Stimulated activated naive CD8-positive, alpha-beta T cell treated with anti-CD3 and anti-CD28 coated beads, Interleukin-15, Interleukin-2, amounts not matched to agents 100 U/mL and 50 U/mL, for 24 hours (primary cell): ENCODE measurements at regions not wholly inside any gene's neighbourhood (a gene's known extent, or its start where the extent isn't known, plus 50 kb on each side); places are given as distances from the start of the nearest gene placed in this dataset.

Experiments used
- ATAC-seq: fragments of 150-1000 bp; cut with Tn5 transposase; one replicate; pipeline ENCODE4 v1.10.0; 2021
- DNase-seq: peaks from one replicate; pipeline ENCODE4 v3.0.0; 2021

- ATAC-seq (no peak), DNase-seq (no peak)
These were observed 118.9 kb upstream of the SSTR4 start for GRCh38 chr20:22916021-22916842.

GRCh38 chr20:22918286-22918983 is 116.7 kb upstream of the SSTR4 start:
- no peak for DNase-seq
- no peak for ATAC-seq

DNA sequence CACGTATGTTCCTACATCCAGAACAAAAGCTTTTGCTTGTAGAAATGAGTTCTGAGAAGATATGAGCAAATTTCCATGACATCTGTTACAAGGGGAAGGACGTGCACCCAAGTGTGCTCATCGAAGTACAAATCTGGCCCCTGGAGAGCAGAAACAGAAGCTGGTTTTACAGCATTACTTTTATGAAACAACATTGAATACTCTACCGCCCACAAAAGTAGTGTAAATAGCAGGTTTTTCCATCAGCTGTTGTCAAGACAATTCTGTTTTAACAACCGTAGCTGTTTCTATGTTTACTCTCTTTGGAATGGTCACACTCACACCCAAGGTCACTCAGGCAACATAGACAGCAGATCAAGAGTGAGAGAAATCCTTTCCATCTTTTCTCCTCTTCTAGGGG is 114.2 kb upstream of the SSTR4 start:
- DNase-seq (no peak), ATAC-seq (no peak)

DNA sequence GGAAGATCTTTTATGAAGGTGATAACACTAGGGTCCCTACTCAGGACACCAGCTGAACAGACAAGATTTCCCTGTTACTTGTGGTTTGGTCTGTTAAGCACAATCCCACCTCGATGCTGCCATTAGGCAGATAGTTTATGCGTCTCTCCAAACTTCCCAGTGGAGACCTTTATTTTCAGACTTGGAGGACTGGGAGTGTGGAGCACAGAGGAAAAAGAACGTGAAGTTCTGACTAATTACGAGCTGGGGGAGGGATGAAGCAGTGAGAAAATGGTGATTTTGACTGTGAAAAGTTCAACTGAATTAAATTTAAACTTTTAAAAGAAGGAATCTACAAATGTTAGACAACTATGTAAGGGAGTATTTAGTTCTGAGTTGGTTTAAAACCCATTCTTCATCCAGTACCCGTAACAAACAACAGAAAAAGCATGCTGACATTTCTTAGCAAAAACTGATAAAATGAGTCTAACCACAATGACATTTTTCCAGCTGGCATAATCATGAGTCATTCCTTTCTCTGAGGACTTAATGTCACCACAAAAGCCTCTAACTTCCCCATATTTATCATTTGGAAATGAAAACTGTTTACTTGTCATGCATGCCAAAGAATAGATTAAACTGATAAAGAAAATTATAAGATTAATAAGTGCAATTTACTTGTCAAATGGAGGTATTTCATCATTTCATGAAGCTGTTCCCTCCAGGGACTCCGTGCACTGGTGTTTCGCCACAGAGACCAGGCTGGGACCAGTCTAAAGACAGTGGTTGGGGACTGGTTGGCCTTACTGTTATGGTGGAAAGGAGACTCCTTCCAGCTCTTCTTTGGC is 113.3 kb upstream of the SSTR4 start:
- ATAC-seq (no peak), DNase-seq (no peak)

- DNase-seq (no peak), ATAC-seq (no peak)
These were observed 112.1 kb upstream of the SSTR4 start for GRCh38 chr20:22922987-22923386.

- DNase-seq (no peak), ATAC-seq (no peak)
These were observed 110.9 kb upstream of the SSTR4 start for GRCh38 chr20:22924046-22924737.

GRCh38 chr20:22924949-22925612 is 110.0 kb upstream of the SSTR4 start:
- DNase-seq (no peak), ATAC-seq (no peak)

DNA sequence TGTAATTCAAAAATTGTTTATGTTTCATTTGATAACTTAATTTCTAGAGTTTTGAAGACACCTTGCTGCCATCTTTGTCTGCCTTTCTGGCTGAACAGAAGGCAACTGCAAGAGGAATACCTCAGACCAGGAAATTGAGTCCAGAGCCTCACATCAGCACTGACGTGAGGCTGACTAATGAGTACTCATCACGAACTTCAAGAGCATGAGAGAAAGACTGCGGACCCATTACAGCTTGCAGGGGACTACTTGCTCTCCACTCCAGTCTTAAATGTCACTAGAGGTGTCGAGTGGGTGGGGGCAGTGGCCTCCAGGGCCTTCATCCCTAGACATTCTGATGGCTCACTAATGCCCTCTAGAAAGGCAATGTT is 109.5 kb upstream of the SSTR4 start:
- no peak for DNase-seq
- no peak for ATAC-seq

DNA sequence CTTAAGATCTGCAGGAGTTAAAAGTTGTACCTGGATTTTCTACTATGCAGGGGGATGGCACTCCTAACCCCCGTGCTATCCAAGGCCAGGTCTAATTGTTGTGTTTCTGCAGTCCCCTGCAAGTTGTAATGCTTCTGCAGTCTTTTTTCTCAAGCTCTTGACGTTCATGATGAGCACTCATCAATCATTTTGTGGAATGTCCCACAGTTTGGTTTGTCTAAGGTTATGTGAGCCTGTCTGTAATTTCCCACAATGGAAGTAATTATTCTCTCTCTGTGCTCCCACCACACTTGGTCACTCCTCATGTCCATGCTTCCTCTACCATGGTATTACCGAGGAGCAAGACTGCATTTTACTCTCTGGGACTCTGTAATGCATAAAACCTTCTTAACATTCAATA is 107.6 kb upstream of the SSTR4 start:
- DNase-seq = no peak
- no peak for ATAC-seq

DNA sequence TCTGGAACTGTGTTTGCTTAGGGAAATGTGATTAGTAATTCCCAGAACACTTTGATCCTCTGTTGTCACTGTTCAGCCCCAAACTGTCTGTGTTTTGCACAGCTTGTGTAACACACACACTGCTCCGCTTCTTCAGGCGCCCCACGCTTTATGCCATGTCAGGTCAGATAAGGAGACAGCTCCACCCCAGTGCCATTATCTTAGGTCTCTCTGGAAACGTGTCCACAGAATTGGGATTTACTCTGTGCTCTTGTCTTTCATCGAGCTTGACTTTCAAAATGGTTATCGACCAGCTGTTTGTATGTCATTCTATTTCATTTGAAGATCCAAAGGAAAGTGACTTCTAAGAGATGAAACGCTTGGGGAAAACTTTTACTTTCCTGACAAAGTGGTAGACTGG is 106.4 kb upstream of the SSTR4 start:
- ATAC-seq (no peak), DNase-seq (no peak)

GRCh38 chr20:22929661-22930060 is 105.5 kb upstream of the SSTR4 start:
- no peak for ATAC-seq
- no peak for DNase-seq

- no peak for ATAC-seq
- DNase-seq = no peak
These were observed 103.2 kb upstream of the SSTR4 start for GRCh38 chr20:22931653-22932608.

DNA sequence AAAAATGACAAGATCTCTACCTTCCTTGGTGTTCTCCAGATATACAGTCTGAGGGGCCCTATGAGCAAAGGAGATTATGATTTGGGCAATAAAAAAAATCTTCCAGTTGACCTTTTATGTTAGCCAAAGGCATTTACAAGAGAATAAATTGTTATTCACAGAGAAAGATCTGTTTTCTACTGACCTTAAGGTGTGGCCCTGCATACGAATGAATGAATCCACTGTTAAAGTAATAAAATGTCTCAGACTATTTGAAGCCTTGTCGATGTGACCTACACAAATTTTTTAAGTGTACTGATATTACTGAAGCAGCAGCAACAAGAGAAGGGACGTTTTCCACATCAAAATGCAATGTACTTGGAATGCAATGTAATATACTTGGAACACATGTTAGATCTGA is 95.9 kb upstream of the SSTR4 start:
- DNase-seq = no peak
- no peak for ATAC-seq

GRCh38 chr20:22940350-22940749 is 94.8 kb upstream of the SSTR4 start:
- ATAC-seq (no peak), DNase-seq (no peak)

DNA sequence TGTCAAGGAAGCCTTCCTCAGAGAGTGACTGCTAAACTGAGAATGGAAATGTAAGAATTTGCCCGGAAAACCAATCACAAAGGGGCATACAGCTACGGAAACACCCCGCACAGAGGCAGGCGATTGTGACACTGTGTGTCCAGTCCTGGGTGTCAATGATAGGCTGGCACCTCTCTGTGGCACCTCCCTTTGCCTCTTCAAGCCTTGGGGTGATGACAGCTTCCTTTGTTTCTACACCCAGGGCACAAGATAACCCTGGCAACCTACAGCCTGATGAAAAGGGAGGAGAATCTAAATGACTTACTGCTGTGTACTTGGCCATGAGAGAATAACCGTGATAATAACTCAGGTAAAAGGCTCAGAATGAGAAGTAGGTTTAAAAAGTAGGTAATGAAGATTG is 93.6 kb upstream of the SSTR4 start:
- DNase-seq (no peak), ATAC-seq (no peak)

DNA sequence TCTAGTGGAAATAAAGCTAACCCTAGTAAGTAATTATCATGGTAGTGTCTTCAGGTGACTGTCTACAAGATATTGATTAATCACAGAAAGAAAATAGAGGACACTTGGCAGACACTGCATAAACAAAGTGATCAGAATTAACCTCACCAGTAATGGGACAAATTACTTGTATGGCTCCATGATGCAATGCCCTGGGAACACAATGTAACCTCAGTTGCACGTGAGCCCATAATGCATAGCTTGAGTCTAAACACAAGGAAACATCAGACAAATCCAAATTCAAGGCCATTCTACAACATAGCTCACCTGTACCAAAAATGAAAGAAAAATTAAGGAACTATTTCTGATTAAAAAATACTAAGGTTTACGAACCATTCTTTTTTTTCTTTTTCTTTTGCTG is 92.4 kb upstream of the SSTR4 start:
- no peak for DNase-seq

DNA sequence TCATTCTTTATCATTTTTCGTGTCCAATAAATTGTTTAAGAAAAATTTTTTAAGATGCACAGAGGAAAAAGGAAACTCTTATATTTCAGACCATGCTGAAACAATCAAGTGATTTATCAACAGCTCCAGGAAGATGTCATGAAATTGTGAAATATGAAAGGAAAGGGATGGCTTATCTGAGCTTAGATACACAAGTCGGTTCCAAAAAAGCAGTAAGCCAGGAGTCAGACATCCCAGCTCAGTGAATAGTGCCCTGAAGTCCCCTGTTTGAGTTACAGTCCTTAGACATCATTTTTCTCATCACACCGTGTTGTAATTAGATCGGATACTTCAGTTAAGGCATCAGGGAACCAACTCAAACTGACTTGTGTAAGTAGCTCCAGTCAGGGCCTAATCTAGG is 91.0 kb upstream of the SSTR4 start:
- ATAC-seq = no peak
- DNase-seq = no peak

More for the DNA sequence above, 92.4 kb upstream of the SSTR4 start:
- ATAC-seq = no peak

GRCh38 chr20:22944936-22945335 is 90.2 kb upstream of the SSTR4 start:
- DNase-seq = no peak
- no peak for ATAC-seq

DNA sequence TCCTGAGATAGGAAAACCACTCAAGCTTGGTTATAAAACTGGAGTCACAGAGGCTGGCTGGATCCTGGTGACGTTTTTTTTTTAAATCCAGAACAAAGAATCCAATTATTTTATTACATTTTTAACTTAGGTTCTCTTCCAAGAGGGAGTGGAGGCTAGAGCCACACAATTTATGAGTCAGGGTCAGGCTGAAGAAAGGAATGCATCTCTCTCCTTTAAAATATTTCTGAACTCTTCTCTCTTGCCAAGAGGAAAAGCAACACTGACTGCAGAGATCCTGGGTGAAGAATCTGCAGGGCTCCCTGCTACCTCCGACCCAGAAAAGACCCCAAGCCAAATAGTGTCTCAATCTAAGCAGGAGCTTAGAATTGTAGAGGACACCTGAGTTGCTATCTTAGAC is 88.5 kb upstream of the SSTR4 start:
- ATAC-seq (no peak), DNase-seq (no peak)

DNA sequence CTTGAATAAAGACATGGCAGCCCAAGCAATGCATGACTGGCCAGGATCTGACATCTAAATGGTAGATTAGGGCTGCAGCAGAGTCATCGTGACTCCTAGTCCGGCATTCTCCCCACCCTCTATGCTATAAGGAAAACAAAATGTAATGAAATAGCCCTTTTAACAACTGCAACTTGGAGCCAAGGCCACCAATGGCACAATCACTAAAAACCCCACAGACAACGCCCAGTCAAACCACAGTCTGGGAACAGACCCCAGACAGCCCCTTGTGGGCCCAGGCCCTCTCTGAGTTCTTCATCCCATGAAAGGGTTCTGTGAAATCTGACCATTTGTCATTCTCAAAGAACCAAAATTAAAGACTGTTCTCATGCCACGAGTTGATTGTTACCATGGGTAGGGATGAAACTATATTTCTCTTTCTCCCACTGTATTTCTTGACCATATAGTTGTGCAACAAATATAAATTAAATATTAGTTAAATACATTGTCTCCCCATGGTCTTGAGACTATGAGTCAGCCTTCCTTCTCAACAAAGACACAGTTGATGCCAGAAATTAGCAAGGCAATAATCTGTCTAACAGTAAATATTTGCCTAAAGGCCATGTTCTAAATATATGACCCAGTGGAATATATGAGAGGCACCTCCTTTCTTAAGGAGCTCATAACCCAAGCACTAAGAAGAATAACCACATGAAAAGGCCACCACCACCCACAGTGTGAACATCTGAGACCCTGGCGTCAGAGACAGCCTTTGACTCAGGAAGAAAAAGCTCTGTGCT is 85.6 kb upstream of the SSTR4 start:
- DNase-seq = no peak
- ATAC-seq = no peak
